HG03565 (cell line): ENCODE measurements at regions not wholly inside any gene's neighbourhood (a gene's known extent, or its start where the extent isn't known, plus 50 kb on each side); places are given as distances from the start of the nearest gene placed in this dataset.
"Not testable (repeated sequence)": the region's sequence is repeated elsewhere in the genome, so short reads cannot be mapped to it uniquely, and the experiment has no call there.

Experiments
- ATAC-seq: cut with Tn5 transposase; IDR thresholded peaks from one replicate; pipeline ENCODE4 v1.9.1; 2021; ENCODE audit warnings: mild to moderate bottlenecking, moderate library complexity; ENCODE audit not compliant: unreplicated experiment

DNA sequence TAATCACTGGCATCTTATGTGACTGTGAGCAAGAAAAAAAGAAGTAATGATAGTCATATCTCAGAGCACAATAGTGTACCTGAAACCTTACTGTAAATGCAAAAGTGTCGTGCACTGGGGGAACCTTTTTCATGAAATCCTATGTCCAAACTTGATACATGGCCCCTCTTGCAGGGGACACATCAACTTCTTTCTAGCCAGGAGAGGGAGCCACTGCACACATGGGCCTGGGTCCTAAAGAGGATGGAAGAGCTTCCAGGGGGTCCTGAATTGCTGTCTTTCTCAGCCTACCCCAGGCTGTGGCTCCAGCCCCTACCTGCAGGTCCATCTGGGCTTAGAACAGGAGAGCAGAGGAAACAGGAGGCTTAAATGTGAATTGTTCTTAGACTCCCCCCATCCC, 165.7 kb downstream of the SOD2 start:
- ATAC-seq = no peak

DNA sequence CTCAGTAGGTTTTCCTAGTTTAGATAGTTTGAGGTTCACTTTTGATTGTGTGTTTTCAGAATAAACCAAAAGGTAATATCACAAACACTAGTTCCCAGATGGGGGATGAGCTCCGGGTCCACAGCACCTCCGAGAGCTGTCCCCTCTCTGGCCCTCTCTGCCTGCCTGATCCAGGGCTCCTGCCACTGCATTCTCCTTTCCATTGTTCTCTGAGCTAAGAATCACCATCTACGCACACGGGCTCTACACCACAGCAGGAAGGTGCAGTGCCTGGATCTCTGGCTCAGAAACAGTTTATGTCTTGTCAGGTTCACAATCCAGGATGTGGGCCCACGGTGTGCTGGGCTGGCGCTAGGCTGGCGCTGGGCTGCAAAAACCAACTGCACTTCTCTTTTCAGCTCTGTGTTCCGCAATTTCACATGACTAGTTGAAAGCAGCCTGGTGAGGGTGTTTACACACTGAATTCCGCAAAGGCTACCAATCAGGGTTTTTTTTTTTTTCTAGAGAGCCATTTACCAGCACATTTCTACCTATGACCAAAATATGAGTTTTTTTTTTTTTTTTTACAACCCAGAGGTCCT, 167.5 kb downstream of the SOD2 start:
- no peak for ATAC-seq

- ATAC-seq = no peak
Observed at GRCh38 chr6:159522877-159523547, 170.0 kb downstream of the SOD2 start.

DNA sequence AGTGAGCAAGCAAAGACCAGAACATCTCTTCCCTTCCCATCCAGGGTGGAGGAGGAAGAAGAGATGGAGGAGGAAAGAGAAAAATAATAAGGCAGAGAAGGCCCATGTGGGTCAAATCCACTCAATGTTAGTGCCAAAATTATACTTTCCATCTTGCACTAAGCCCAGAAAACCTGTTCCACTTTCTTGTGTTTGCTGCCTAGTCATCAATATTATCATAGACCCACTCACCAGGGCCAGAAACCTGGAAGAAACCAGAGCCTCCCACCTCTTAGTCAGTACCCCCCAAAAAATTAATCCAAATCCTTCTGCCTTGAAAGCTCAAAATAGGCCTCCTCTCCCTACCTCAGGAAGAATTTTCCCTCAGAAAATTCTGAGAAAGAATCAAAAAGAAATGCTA, 171.1 kb downstream of the SOD2 start:
- ATAC-seq = no peak

DNA sequence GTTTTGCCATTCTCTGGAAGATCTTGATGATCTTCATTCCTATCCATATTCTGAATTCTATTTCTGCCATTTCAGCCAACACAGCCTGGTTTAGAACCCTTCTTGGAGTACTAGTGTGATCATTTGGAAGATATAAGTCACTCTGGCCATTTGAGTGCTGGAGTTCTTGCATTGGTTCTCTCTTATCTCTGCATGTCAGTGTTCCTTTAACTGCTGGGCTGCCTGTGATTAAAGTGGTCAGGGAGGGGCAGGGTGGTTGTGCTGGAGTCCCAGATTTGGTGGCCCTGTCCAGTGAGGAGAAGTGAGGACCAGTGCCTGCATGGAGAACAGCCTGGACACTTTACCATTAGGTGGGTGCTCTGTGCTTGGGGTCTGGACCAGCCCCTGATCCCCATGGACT, 173.0 kb downstream of the SOD2 start:
- no peak for ATAC-seq

GRCh38 chr6:159515811-159516210, 177.2 kb downstream of the SOD2 start:
- ATAC-seq = not testable (repeated sequence)

DNA sequence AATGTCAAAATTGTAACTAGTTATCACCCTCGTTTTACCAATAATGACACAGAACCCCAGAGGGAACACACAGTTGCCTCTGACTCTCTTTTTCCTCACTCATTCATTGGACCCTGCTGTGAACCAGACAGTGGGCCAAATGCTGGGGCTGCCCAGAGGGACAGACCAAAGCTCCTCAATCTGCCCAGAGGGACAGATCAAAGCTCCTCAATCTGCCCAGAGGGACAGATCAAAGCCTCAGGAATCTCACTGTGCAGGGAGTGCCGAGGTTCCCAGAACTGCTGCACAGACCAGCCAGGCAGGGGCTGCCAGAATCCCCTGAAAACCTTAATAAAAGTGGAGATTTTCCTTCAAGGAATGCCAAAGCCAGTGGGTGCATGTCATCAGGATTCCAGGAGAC, 179.1 kb downstream of the SOD2 start:
- ATAC-seq = no peak

GRCh38 chr6:159513074-159513720, 179.8 kb downstream of the SOD2 start:
- ATAC-seq = no peak

DNA sequence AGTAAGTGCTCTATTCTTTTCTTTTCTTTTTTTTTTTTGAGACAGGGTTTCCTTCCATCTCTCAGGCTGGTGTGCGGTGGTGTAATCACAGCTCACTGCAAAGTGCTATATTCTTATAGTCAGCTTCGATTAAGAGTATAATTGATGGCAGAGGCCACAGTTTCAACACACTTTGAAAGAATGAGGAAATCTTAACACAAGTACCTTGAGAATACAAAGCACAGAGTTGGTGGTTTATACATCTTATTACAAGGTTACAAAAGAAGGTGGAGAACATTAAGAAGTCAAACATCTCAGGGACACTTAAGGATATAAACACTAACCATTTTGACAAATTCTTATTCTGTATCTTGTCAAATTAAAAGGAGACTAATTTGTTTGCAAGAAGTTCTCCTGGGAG, 180.5 kb downstream of the SOD2 start:
- no peak for ATAC-seq

DNA sequence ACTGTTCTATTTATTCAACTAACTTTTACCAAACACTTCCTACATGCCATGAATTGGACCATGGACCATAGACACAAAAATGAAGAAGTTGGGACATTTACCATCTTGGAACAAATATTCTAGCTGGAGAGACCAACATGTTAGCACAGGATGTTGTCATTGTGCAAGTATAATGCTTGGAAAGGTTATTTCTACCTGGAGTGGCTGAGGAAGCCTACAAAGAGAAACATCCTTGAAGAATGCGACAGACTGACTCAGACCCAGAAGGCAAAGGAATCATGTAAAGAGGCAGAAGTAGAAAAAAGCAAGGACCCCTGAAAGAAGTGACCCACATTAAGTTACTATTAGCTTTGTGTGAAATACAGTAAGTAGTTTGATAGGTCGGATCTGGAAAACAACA, 180.9 kb downstream of the SOD2 start:
- ATAC-seq = no peak

DNA sequence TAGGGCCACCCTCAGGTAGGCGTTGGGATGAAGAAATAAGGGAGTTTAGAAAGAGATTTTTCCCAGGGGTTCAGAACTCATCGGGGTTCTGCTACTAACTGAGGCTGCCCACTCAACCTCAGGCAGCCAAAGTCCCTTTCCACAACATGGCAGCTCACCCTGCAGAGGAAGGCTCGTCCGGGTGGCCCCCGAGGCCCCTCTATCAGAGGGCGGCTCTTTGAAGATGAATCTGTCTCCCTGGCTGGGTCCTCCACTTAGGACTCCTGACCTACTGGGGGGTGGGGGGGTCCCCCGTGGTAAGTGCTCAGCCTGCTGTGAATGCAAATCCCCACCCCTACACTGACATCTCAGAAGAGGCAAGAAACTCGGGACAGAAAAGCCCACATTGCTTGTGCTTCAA, 182.9 kb downstream of the SOD2 start:
- ATAC-seq = no peak

- no peak for ATAC-seq
Observed at GRCh38 chr6:159508931-159509330, 184.1 kb downstream of the SOD2 start.

DNA sequence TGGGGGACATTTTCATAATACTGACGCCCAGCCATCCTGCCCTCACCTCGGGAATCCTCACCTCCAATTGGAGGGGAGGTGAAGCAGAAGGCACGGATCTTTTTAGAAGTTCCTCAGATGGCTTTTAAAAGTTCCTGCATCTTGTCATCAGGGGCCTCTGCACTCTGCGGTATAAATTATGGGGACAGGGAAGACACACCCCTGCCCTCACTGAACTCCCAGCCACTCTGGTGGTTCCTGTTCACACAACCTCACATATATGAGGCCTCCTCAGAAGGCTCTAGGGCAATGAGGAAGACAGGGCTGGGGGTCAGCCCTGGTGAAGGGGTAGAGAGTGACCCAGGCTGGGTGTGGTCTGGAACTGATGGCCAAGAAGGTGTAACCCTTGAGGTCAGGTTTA, 187.0 kb downstream of the SOD2 start:
- no peak for ATAC-seq

DNA sequence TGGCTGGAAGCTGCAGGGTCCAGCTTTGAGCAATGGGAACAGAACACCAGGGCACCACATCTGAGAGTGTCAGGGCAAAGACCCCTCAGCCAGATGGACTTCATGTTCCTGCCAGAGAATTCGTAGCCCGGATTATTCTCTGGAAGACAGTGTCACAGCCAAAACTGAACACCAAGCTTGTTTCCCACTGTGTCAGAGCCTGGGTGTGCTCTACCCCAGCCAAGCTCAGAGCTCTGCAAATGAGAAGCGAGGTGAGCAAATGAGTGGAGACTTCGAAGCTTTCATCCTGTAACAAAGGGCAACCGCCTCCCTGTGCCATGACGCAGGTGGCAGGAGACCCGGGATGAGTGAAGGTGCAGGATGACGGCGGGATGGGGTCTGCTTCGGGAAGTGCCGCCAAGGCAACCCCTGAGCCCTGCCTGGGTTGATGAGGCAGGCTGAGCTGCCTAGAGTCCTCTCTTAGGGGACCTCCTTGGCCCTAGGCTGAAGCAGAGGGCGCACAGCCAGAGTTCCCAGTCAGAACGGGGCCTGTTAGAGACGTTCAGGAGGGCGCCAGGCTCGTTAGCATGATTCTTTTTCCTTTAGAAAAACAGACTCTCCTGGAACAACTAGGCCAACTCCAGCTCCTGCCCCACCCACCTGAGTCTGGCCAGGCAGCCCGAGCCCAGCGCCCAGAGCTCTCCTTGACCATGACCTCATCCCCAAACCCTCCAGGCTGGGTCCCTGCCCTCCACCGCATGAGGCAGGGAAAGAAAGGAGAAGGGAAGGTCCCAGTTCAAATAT, 187.7 kb downstream of the SOD2 start:
- ATAC-seq = no peak

- no peak for ATAC-seq
Observed at GRCh38 chr6:159501558-159501957, 191.5 kb downstream of the SOD2 start.

DNA sequence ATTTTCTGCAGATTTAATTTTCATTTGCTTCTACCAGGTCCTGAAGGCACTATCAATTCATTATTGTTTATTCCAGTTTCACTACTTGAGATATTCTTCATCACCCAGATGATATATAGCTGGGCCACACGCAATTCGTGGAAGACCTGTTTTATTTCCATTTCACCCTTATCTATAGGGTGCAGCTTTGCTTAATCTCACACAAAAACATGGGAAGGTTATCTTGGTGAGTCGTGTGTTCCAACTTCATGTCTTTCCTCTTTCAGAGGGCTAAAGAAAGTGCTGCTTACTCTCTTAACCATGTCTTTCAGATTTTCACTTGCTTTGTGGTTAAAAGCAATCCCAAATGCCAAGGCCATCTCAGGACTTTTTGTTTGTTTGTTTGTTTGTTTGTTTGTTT, 194.0 kb downstream of the SOD2 start:
- ATAC-seq = no peak

GRCh38 chr6:159494586-159494972, 198.5 kb downstream of the SOD2 start:
- no peak for ATAC-seq

GRCh38 chr6:159493898-159494585, 199.0 kb downstream of the SOD2 start:
- no peak for ATAC-seq

DNA sequence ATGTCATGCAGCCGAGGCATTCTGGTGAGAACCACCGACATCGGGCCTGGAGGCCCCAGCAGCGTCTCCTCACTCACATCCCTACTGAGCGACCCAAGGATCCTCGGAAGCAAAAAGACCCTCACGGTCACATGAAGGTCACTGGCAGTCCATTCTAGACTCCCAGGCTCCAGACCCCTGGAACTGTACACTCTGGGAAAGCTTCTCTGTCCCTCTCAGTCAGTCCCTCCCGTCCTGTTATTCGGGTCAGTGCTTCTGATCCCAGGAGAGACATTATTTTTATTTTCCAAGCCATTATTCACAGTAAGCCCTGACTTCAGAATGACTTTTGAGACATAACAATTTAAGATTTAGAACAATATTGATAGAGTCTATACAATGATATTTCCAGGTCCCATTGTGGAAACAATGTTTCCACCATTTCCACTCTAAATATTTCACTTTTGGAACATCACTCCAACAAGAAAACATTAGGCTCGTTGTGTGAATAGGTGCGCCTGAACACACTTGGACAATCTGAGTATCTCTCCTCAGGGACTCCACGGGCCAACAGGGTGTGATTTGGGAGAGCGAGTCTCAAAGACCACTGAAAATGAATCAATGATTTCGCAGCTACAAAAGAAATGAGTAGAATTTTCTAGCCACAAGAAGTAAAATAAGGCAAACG, 199.7 kb downstream of the SOD2 start:
- ATAC-seq = no peak

- ATAC-seq = no peak
Observed at GRCh38 chr6:159490298-159490937, 202.6 kb downstream of the SOD2 start.
